ENCODE measurements at regions not wholly inside any gene's neighbourhood (a gene's known extent, or its start where the extent isn't known, plus 50 kb on each side); places are given as distances from the start of the nearest gene placed in this dataset.

DNA sequence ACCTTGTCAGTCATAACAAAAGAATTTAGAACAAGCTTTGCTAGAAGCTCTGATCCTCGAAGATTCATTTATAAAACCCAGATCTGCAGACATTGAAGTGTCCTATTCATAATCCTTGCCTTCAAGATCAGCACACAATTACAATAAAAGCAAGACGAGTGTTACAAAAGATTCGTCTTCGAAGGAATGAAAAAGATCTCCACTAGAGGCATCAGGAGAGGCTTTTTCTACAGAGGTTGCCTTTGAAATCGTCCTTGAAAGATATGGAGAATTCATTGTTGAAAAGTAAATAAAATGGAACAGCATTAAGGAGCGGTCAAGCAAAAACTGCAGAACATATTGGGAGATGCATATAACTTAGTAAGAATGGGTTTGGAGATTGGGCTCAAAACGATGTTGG is 146.4 kb downstream of the BMP4 start (continued):
- TF ChIP-seq KLF6 (CRISPR knock-in tag; IDR thresholded peaks at IDR 0.05; ENCODE audit: borderline replicate concordance): no peak
- TF ChIP-seq, protein P1, sequence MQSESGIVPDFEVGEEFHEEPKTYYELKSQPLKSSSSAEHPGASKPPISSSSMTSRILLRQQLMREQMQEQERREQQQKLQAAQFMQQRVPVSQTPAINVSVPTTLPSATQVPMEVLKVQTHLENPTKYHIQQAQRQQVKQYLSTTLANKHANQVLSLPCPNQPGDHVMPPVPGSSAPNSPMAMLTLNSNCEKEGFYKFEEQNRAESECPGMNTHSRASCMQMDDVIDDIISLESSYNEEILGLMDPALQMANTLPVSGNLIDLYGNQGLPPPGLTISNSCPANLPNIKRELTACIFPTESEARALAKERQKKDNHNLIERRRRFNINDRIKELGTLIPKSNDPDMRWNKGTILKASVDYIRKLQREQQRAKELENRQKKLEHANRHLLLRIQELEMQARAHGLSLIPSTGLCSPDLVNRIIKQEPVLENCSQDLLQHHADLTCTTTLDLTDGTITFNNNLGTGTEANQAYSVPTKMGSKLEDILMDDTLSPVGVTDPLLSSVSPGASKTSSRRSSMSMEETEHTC (IDR thresholded peaks at IDR 0.05): no peak

DNA sequence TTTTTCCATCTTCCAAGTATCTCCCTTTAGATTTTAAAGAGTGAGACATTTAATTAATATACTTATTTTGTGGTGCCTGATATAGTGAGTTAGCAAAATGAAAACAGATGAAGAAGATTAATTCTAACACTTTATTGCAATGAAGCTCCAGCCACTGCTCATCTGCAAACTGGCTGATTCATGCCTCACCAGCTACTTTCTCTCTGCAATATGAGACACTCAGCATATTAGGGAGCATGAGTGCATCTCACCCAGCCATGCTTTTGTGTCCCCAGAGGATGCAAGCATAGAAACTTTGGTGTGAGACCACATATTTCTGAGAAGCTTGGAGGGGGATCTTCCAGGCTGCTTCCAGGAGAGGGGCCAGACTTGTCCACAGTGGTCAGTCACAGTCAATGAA is 148.6 kb downstream of the BMP4 start:
- intact Hi-C loops (cut with micrococcal nuclease): no loop called here
- in situ Hi-C loops (cut with MboI): no loop called here
- BruUV-seq (replicated peaks): no TSS peak
- H3K4me1 ChIP-seq (replicated peaks in 1 of 2; ENCODE audit: control insufficient read depth in 2 of 2, insufficient read depth in 2 of 2, low read length in 2 of 2): no peaks in the 10 kb centered on the region
- no peak overlapping the region for H3K27ac ChIP-seq (ENCODE audit: extremely low read depth, low read depth, low read length)
- H3K79me2 ChIP-seq (ENCODE audit: control insufficient read depth, insufficient read depth, low read length): no peaks in the 10 kb centered on the region
- no peak for ATAC-seq
- H3K9ac ChIP-seq (ENCODE audit: insufficient read depth in 1 of 2, low read depth in 2 of 2, low read length in 2 of 2): no peak overlapping the region
- TF ChIP-seq, protein P2, sequence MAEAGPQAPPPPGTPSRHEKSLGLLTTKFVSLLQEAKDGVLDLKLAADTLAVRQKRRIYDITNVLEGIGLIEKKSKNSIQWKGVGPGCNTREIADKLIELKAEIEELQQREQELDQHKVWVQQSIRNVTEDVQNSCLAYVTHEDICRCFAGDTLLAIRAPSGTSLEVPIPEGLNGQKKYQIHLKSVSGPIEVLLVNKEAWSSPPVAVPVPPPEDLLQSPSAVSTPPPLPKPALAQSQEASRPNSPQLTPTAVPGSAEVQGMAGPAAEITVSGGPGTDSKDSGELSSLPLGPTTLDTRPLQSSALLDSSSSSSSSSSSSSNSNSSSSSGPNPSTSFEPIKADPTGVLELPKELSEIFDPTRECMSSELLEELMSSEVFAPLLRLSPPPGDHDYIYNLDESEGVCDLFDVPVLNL (CRISPR knock-in tag; IDR thresholded peaks at IDR 0.05; ENCODE audit: low read depth): no peak
- TF ChIP-seq ZNF143 (CRISPR knock-in tag; IDR thresholded peaks at IDR 0.05): no peak
- TF ChIP-seq MCM2 (IDR thresholded peaks at IDR 0.05; ENCODE audit: low read depth): no peak
- no peaks in the 10 kb centered on the region for H4K20me1 ChIP-seq (replicated peaks; ENCODE audit: control insufficient read depth, insufficient read depth, low read length)
- ChIA-PET CTCF (ENCODE audit: low intra/inter-chr PET ratio) (no interaction called here), POLR2A (no interaction called here)
- no peaks in the 10 kb centered on the region; the same call in 1 of the 2 replicates for H3K9me3 ChIP-seq (replicated peaks; ENCODE audit: control insufficient read depth, insufficient read depth, low read depth, low read length)
- FAIRE-seq: no peak
- no peaks in the 10 kb centered on the region for H3K36me3 ChIP-seq (ENCODE audit: control insufficient read depth, insufficient read depth, low read length)
- H3K27me3 ChIP-seq (ENCODE audit: control insufficient read depth in 2 of 2, insufficient read depth in 2 of 2, low read length in 2 of 2): no peaks in the 10 kb centered on the region
- DNase-seq (ENCODE audit: extremely low read depth in 1 of 4, low spot score in 3 of 4): no peak
- no peaks in the 10 kb centered on the region for H3K9me1 ChIP-seq (ENCODE audit: control insufficient read depth, insufficient read depth, low read length)
- H3K4me3 ChIP-seq: no peak overlapping the region
- H3K4me2 ChIP-seq (ENCODE audit: insufficient read depth, low read length): no peak overlapping the region
- no peak overlapping the region for H2AFZ ChIP-seq (ENCODE audit: low read depth, low read length)
